Retinal pigment epithelial cell (primary cell): ENCODE measurements at regions not wholly inside any gene's neighbourhood (a gene's known extent, or its start where the extent isn't known, plus 50 kb on each side); places are given as distances from the start of the nearest gene placed in this dataset.

ENCODE experiments used
- DNase-seq: peaks from one replicate; pipeline ENCODE4 v3.0.0-alpha.2; 2010; ENCODE audit warnings: low read depth
- H3K4me3 ChIP-seq: 2 replicates; pipeline ENCODE4 v1.5.1; 2011; ENCODE audit warnings: mild to moderate bottlenecking, low read length, control low read depth, moderate library complexity
- TF ChIP-seq, protein P1 (sequence below): conservative IDR thresholded peaks from 2 replicates; pipeline ENCODE4 v1.5.1; 2011; ENCODE audit warnings: low read depth, low read length, control low read depth, inconsistent platforms

GRCh38 chr9:7481570-7481969 is 318.0 kb downstream of the DMAC1 start:
- no peak for DNase-seq
- TF ChIP-seq, protein P1, sequence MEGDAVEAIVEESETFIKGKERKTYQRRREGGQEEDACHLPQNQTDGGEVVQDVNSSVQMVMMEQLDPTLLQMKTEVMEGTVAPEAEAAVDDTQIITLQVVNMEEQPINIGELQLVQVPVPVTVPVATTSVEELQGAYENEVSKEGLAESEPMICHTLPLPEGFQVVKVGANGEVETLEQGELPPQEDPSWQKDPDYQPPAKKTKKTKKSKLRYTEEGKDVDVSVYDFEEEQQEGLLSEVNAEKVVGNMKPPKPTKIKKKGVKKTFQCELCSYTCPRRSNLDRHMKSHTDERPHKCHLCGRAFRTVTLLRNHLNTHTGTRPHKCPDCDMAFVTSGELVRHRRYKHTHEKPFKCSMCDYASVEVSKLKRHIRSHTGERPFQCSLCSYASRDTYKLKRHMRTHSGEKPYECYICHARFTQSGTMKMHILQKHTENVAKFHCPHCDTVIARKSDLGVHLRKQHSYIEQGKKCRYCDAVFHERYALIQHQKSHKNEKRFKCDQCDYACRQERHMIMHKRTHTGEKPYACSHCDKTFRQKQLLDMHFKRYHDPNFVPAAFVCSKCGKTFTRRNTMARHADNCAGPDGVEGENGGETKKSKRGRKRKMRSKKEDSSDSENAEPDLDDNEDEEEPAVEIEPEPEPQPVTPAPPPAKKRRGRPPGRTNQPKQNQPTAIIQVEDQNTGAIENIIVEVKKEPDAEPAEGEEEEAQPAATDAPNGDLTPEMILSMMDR = no peak
- H3K4me3 ChIP-seq = no peak overlapping the region

DNA sequence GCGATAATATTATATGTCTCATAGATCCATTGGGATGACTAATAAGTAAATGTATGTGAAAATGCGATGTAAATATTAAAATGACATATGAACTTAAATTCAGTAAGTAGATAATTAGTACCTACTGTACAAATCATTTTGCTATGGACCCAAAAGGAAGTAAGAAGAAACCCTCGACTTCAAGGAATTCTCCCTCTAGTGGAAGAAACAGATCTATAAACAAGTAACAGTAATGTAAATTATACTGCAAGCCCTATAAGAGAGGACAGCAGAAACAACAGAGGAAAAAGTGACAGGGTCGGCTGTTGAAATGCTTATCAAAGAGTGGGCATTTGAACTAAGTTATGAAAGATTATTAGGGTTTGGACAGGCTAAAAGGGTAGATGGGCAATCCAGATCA is 320.3 kb downstream of the DMAC1 start:
- H3K4me3 ChIP-seq = no peak overlapping the region
- DNase-seq = no peak
- TF ChIP-seq, protein P1 = no peak

DNA sequence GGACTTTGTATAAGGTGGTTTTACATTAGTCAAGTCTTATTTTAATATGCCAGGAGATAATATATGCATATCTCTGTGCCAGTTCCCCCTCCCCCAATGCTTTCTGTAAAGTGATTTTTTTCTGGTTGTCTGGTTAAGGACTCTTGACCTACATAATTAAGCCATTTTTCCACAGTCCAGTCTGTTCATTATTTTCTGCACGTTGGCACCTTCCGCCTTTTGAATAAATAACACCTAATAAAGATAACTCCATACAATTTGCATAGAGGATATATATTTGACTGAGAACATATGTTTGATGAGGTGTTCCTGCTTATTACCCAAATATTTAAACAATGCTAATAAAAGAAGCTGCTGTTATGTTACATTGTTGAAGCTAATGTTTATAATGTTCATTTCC is 320.9 kb downstream of the DMAC1 start:
- DNase-seq = no peak
- no peak overlapping the region for H3K4me3 ChIP-seq
- TF ChIP-seq, protein P1 = no peak

DNA sequence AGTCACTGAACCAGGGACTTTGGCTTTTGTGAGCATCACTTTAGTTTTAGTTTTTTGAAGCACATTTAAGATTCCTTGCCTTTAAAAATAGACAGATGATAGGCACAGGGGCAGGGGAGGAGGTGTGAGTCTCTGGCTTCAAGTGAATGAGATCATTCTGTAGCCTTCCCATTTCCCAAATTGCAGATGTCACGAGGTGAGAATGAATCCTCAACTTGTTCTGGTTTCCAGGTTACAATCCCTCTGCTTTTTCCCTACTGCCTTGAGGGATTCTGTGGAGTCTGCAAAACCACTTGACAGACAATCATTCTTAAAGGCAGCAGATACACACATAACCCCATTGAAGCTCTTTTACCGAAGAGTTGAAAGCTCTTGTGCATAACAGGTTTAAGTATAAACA is 332.4 kb downstream of the DMAC1 start:
- TF ChIP-seq, protein P1 = no peak
- no peak overlapping the region for H3K4me3 ChIP-seq
- DNase-seq = no peak

DNA sequence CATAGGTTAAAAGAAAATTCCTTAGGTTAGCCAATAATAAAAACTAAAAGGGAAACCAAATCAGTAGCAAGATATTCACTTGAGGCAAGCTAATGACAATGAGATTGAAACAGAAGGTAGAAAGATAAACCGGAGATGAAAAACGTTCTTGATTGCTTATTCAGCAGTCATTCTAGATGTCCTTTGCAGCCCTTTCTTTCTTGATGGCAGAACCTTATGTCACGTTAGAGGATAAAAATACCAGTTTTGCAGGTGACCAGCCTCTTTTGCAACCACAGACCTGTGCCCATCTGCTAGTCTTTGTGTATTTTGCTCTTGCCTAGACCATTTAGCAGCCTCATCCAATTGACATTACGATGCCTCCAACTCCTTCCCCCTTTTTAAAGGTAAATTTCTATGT is 337.8 kb downstream of the DMAC1 start:
- DNase-seq = no peak
- H3K4me3 ChIP-seq = no peak overlapping the region
- TF ChIP-seq, protein P1 = no peak

GRCh38 chr9:7456793-7457530 is 342.6 kb downstream of the DMAC1 start:
- no peak overlapping the region for H3K4me3 ChIP-seq
- no peak for DNase-seq
- TF ChIP-seq, protein P1 = no peak

DNA sequence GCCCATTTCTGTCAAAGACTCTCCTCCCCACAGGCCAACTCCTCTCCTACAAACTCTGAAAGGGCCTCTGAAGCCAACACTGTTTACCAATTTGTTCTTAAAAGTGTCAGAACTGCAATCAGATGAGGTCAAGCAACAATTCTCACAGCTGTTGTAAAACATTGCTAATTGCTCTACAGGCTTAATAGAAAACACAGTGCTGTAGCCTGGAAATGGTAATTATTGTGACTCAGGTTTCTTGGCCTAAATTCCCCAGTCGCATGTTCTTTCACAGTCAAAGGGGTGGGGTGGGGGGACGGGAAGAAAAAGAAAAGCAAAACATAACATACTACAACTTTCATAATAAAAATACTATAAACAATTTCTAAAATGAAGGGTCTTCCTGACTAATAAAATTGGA is 343.2 kb downstream of the DMAC1 start:
- H3K4me3 ChIP-seq = no peak overlapping the region
- DNase-seq = no peak
- TF ChIP-seq, protein P1 = no peak
